PC-9 (cell line): ENCODE measurements at regions not wholly inside any gene's neighbourhood (a gene's known extent, or its start where the extent isn't known, plus 50 kb on each side); places are given as distances from the start of the nearest gene placed in this dataset.

ENCODE experiments used
- BruUV-seq: library from RNA; stranded (reverse); fragments of 400-500 nt; replicated peaks from 2 replicates; lab custom pipeline; 2021; lab: Mats Ljungman, UMichigan
- CTCF ChIA-PET: fragments of 300-600 bp; sonication (Branson Sonifier 250); formaldehyde crosslinking; loops from one replicate; lab custom pipeline; 2022; ENCODE audit warnings: antibody characterized with exemption; lab: Charles Lee
- POLR2A ChIA-PET: fragments of 300-600 bp; sonication (Branson Sonifier 250); formaldehyde crosslinking; loops from one replicate; lab custom pipeline; 2022; ENCODE audit warnings: antibody characterized with exemption; ENCODE audit not compliant: unreplicated experiment; lab: Charles Lee
- DNase-seq, 2 experiments: peaks; one replicate each; pipeline versions ENCODE4 v3.0.0 to v3.0.0-alpha.2; 2015 to 2022; ENCODE audit warnings: mixed read lengths in 1 of 2
- H2AFZ ChIP-seq: fragments of 200-600 bp; sonication (generic); 2 replicates; pipeline ENCODE4 v1.8.1; 2017; ENCODE audit warnings: antibody characterized with exemption
- H3F3A ChIP-seq: fragments of 200-600 bp; sonication (generic); 2 replicates; pipeline ENCODE4 v1.8.1; 2017; ENCODE audit warnings: antibody characterized with exemption, mild to moderate bottlenecking, low read depth; ENCODE audit not compliant: insufficient read depth
- H3K27ac ChIP-seq: fragments of 200-600 bp; sonication (generic); 2 replicates; pipeline ENCODE4 v1.6.1; 2016; ENCODE audit warnings: mixed run types
- H3K27me3 ChIP-seq: fragments of 200-600 bp; sonication (generic); 2 replicates; pipeline ENCODE4 v1.6.1; 2016; ENCODE audit warnings: low read depth, mixed run types; ENCODE audit not compliant: insufficient read depth
- H3K36me3 ChIP-seq: fragments of 200-600 bp; sonication (generic); 2 replicates; pipeline ENCODE4 v1.6.1; 2016; ENCODE audit warnings: low read depth, mixed run types
- H3K4me1 ChIP-seq: fragments of 200-600 bp; sonication (generic); replicated peaks from 2 replicates; pipeline ENCODE4 v1.6.1; 2016; ENCODE audit warnings: mixed run types; ENCODE audit not compliant: insufficient read depth
- H3K4me2 ChIP-seq: fragments of 200-600 bp; sonication (generic); 2 replicates; pipeline ENCODE4 v1.6.1; 2017; ENCODE audit warnings: mixed run types
- H3K4me3 ChIP-seq: fragments of 200-600 bp; sonication (generic); 2 replicates; pipeline ENCODE4 v1.6.1; 2016; ENCODE audit warnings: mixed run types
- H3K79me2 ChIP-seq: fragments of 200-600 bp; sonication (generic); 2 replicates; pipeline ENCODE4 v1.6.1; 2017; ENCODE audit warnings: low read depth, mixed run types
- H3K9me2 ChIP-seq: fragments of 200-600 bp; sonication (generic); 2 replicates; pipeline ENCODE4 v1.8.1; 2017; ENCODE audit warnings: mild to moderate bottlenecking; ENCODE audit not compliant: insufficient read depth
- H3K9me3 ChIP-seq: fragments of 200-600 bp; sonication (generic); 2 replicates; pipeline ENCODE4 v1.8.1; 2016; ENCODE audit warnings: low read depth; ENCODE audit not compliant: insufficient read depth
- H4K20me1 ChIP-seq: fragments of 200-600 bp; sonication (generic); 2 replicates; pipeline ENCODE4 v1.8.1; 2017; ENCODE audit not compliant: insufficient read depth
- CTCF ChIP-seq: fragments of 200-600 bp; sonication (generic); conservative IDR thresholded peaks from 2 replicates; pipeline ENCODE4 v1.6.1; 2017; ENCODE audit warnings: mixed run types, antibody characterized with exemption, mild to moderate bottlenecking, moderate library complexity
- EZH2 ChIP-seq: fragments of 200-600 bp; sonication (generic); IDR thresholded peaks from 2 replicates; pipeline ENCODE4 v1.8.0; 2017; ENCODE audit warnings: antibody characterized with exemption, low read depth
- intact Hi-C: fragments of 100-400 bp; cut with micrococcal nuclease; formaldehyde crosslinking; loops from one replicate; pipeline ENCODE4 v1.10.0; 2022; ENCODE audit not compliant: unreplicated experiment

GRCh38 chr3:78086150-78086549 lies 1046.3 kb downstream of the ROBO2 start:
- Histone ChIP-seq H3K4me1 (no peaks in the 10 kb centered on the region), H3K9me3 (no peaks in the 10 kb centered on the region), H3K4me2 (no peak overlapping the region), H4K20me1 (no peaks in the 10 kb centered on the region), H3K27me3 (no peaks in the 10 kb centered on the region), H3K9me2 (no peaks in the 10 kb centered on the region), H2AFZ (no peak overlapping the region), H3K36me3 (no peaks in the 10 kb centered on the region), H3F3A (no peaks in the 10 kb centered on the region), H3K27ac (no peak overlapping the region), H3K4me3 (no peak overlapping the region), H3K79me2 (no peaks in the 10 kb centered on the region)
- CTCF ChIA-PET: no interaction called here
- TF ChIP-seq CTCF (no peak), EZH2 (no peak)
- POLR2A ChIA-PET: no interaction called here
- intact Hi-C loops: no loop called here
- BruUV-seq: no TSS peak
- DNase-seq: no peak

- no peaks in the 10 kb centered on the region for H4K20me1 ChIP-seq
- H3K79me2 ChIP-seq: no peaks in the 10 kb centered on the region
- H2AFZ ChIP-seq: no peak overlapping the region
- DNase-seq: no peak
- H3K27ac ChIP-seq: no peak overlapping the region
- no TSS peak for BruUV-seq
- ChIA-PET POLR2A (no interaction called here), CTCF (no interaction called here)
- H3K9me2 ChIP-seq: no peaks in the 10 kb centered on the region
- H3K4me3 ChIP-seq: no peak overlapping the region
- intact Hi-C loops: no loop called here
- no peaks in the 10 kb centered on the region for H3K27me3 ChIP-seq
- H3K4me1 ChIP-seq: no peaks in the 10 kb centered on the region
- H3K9me3 ChIP-seq: no peaks in the 10 kb centered on the region
- H3F3A ChIP-seq: no peaks in the 10 kb centered on the region
- no peak for TF ChIP-seq CTCF
- TF ChIP-seq EZH2: no peak
- H3K4me2 ChIP-seq: no peak overlapping the region
- H3K36me3 ChIP-seq: no peaks in the 10 kb centered on the region
These were observed 1047.2 kb downstream of the ROBO2 start for GRCh38 chr3:78087134-78087533.

- Histone ChIP-seq H3K4me2 (no peak overlapping the region), H2AFZ (no peak overlapping the region), H3K27ac (no peak overlapping the region), H3F3A (no peaks in the 10 kb centered on the region), H3K36me3 (no peaks in the 10 kb centered on the region), H3K9me3 (no peaks in the 10 kb centered on the region), H3K27me3 (no peaks in the 10 kb centered on the region), H3K4me3 (no peak overlapping the region), H3K79me2 (no peaks in the 10 kb centered on the region), H4K20me1 (no peaks in the 10 kb centered on the region), H3K9me2 (no peaks in the 10 kb centered on the region), H3K4me1 (no peaks in the 10 kb centered on the region)
- ChIA-PET POLR2A (no interaction called here), CTCF (no interaction called here)
- TF ChIP-seq EZH2: no peak
- no peak for TF ChIP-seq CTCF
- no TSS peak for BruUV-seq
- no peak for DNase-seq
- intact Hi-C loops: no loop called here
These were observed 1048.1 kb downstream of the ROBO2 start for GRCh38 chr3:78088006-78088405.
